HEK293T (cell line): ENCODE measurements at regions not wholly inside any gene's neighbourhood (a gene's known extent, or its start where the extent isn't known, plus 50 kb on each side); places are given as distances from the start of the nearest gene placed in this dataset.

Source experiments
- BHLHE40 ChIP-seq: fragments of 450-650 bp; IDR thresholded peaks from 2 replicates; pipeline ENCODE4 v1.6.1; 2016; ENCODE audit warnings: mild to moderate bottlenecking, moderate library complexity, borderline replicate concordance
- CTBP1 ChIP-seq: fragments of 450-650 bp; IDR thresholded peaks from 2 replicates; pipeline ENCODE4 v1.6.1; 2016; ENCODE audit warnings: borderline replicate concordance
- FOXA1 ChIP-seq: fragments of 450-650 bp; IDR thresholded peaks from 2 replicates; pipeline ENCODE4 v1.6.1; 2016; ENCODE audit warnings: mild to moderate bottlenecking
- FOXK2 ChIP-seq: fragments of 450-650 bp; IDR thresholded peaks from 2 replicates; pipeline ENCODE4 v1.6.1; 2016; ENCODE audit warnings: mild to moderate bottlenecking
- FOXM1 ChIP-seq: fragments of 450-650 bp; IDR thresholded peaks from 2 replicates; pipeline ENCODE4 v1.6.1; 2017; ENCODE audit warnings: mild to moderate bottlenecking, borderline replicate concordance
- NFRKB ChIP-seq: fragments of 450-650 bp; IDR thresholded peaks from 2 replicates; pipeline ENCODE4 v1.6.1; 2016; ENCODE audit warnings: mild to moderate bottlenecking, moderate library complexity
- PKNOX1 ChIP-seq: fragments of 450-650 bp; IDR thresholded peaks from 2 replicates; pipeline ENCODE4 v1.6.1; 2016
- SUZ12 ChIP-seq: fragments of 450-650 bp; IDR thresholded peaks from 2 replicates; pipeline ENCODE4 v1.6.1; 2016; ENCODE audit warnings: mild to moderate bottlenecking
- TARDBP ChIP-seq: fragments of 450-650 bp; IDR thresholded peaks from 2 replicates; pipeline ENCODE4 v1.6.1; 2016

GRCh38 chr6:22062807-22063408, 233.9 kb downstream of the PRL start:
- TF ChIP-seq FOXA1 (no peak), BHLHE40 (no peak), FOXK2 (no peak), NFRKB (no peak), TARDBP (no peak), PKNOX1 (no peak), CTBP1 (no peak), FOXM1 (no peak), SUZ12 (no peak)
